Stimulated activated CD8-positive, alpha-beta memory T cell treated with anti-CD3 and anti-CD28 coated beads, Interleukin-4, amount 100 ng/mL, for 1 hour (primary cell): ENCODE measurements at regions not wholly inside any gene's neighbourhood (a gene's known extent, or its start where the extent isn't known, plus 50 kb on each side); places are given as distances from the start of the nearest gene placed in this dataset.
"Not testable (repeated sequence)": the region's sequence is repeated elsewhere in the genome, so short reads cannot be mapped to it uniquely, and the experiment has no call there.

ENCODE experiments used
- DNase-seq, 2 donors: peaks; one replicate each; pipeline ENCODE4 v3.0.0-alpha.2; 2020; ENCODE audit warnings: low read depth in 2 of 2, low spot score in 1 of 2

- DNase-seq: no peak
Measured at GRCh38 chr11:10973416-10973815, 115.6 kb upstream of the ZBED5 start.

DNA sequence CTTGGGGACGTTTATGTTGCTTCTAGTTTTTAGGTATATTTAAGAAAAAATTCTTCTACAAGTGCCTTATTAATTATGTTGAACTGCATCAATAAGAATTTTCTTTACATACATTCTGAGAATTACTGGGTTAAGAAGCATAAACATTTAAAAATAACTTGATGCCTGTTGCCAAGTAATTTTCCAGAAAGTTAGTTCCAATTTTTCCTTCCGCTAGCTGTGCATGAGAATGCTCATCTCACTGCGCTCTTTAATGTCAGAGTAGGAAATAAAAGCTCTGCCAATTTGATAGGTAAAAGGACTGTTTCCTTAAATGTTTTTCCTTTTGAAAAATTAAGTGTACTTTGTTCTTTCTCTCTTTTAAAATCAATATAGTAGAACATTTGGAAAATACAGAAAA is 113.1 kb upstream of the ZBED5 start:
- no peak for DNase-seq

DNA sequence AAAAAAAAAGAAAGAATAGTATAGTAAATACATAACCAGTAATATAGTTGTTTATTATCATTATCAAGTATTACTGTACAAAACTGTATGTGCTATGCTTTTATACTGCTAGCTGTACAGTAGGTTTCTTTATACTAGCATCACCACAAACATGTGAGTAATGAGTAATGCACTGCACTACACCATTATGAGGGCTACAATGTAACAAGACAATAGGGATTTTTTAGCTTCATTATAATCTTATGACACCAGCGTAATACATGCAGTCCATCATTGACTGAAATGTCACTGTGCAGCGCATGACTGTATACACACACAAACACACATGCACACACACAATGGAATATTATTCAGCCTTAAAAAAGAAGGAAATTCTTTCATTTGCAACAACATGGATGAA is 111.5 kb upstream of the ZBED5 start:
- DNase-seq: no peak

DNA sequence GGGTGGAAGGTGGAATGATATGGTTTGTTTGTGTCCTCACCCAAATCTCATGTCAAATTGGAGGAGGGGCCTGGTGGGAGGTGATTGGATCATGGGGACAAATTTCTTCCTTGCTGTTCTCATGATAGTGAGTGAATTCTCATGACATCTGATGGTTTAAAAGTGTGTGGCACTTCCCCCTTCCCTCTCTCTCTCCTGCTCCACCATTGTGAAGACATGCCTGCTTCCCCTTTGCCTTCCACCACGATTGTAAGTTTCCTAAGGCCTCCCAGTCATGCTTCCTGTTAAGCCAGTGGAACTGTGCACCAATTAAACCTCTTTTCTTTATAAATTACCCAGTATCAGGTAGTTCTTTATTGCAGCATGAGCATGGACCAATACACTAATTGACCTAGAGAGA is 99.0 kb upstream of the ZBED5 start:
- not testable (repeated sequence) for DNase-seq

- DNase-seq: no peak
Measured at GRCh38 chr11:10955616-10956015, 97.8 kb upstream of the ZBED5 start.

DNA sequence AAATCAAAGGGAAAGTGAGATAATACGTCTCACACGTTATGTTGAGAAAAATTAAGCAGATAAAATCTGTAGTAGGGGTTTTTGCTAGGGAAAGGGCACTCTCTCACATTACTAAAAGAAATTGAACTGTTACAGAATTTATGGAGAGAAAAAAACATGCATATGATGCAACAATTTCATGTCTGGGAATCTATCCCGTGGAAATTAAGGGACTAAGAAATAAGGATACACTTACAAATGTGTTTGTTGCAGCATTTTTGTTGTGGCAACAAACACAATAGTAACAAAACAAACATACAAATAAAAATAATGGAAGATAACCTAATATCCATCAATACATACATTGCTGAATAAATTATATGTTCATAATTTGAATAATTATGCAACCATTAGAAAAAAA is 96.3 kb upstream of the ZBED5 start:
- no peak for DNase-seq

- DNase-seq: no peak
Measured at GRCh38 chr11:10952872-10953271, 95.0 kb upstream of the ZBED5 start.

DNA sequence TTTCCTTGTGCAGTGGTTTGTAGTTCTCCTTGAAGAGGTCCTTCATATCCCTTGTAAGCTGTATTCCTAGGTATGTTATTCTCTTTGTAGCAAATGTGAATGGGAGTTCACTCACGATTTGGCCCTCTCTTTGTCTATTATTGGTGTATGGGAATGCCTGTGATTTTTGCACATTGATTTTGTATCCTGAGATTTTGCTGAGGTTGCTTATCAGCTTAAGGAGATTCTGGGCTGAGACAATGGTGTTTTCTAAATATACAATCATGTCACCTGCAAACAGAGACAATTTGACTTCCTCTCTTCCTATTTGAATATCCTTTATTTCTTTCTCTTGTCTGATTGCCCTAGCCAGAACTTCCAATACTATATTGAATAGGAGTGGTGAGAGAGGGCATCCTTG is 90.1 kb upstream of the ZBED5 start:
- DNase-seq: not testable (repeated sequence)

DNA sequence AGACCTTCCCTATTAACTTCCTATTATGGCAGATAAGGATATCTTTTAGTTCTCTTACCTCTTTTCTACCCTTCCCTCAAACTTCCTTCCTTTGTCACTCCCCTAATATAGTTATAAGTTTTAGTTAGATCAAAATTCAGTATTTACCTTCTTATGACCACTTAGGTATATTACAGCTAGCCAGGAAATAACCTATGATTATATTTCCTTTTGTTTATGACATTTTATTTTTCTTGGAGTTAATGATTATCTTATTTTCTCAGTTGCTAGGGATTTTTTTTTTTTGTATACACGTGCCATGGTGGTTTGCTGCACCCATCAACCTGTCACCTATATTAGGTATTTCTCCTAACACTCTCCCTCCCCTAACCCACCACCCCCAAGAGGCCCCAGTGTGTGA is 88.2 kb upstream of the ZBED5 start:
- no peak for DNase-seq

DNA sequence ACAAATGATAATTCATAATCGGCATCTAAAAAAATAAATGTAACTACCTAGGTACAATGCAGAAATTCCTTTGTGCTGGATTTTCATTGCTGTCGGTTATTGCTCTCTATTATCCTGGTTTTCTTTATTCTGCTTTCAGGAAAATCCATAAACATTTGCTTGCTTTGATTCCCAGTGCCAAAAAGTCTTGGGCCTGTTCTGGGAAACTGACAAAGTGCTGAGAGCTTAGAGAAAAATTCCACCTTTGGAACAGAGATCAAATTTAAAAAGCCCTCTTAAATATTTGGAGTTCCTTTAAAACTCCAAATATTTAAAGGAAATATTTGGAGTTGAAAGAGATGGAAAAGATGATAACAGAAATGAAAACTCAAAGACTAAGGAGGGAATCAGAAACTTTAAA is 87.3 kb upstream of the ZBED5 start:
- no peak for DNase-seq

DNA sequence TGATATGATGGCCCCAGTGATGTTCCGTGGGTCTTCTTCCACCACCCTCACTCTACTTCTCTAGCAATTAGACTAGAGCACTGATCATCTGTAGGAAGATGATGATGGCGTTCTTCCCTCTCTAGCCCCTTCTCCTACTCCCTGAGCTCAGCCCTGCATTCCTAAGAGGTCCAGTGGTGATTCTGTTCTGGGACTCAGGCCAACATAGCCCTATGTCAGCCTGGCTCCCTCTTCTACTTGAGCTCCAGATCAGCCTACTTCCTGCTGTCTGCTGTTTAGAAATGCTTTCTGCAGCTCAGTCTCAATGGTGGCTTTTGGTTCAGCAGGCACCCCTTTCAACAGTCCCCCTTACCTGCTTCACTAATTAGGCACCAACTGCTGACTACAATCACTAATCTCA is 86.1 kb upstream of the ZBED5 start:
- DNase-seq: no peak

GRCh38 chr11:10942620-10943019 is 84.8 kb upstream of the ZBED5 start:
- no peak for DNase-seq

DNA sequence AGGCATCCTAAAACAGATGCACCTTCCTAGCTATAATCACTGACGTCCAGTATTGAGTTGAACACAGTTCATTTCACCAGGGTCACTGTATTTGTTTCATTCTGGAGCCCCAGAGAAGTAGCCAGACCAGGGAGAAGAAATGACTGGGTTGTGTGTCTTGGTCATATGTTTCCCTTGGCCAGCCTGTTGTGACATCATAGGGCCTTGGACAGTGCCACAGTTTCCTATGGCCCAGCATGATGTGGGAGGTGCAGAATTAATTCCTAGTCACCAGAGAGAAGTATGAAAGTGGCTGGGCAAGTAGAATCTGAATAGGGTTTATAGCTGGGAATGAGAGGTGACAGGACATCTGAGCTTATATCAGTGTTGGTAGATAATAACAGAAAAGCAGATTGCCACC is 84.0 kb upstream of the ZBED5 start:
- DNase-seq: no peak

DNA sequence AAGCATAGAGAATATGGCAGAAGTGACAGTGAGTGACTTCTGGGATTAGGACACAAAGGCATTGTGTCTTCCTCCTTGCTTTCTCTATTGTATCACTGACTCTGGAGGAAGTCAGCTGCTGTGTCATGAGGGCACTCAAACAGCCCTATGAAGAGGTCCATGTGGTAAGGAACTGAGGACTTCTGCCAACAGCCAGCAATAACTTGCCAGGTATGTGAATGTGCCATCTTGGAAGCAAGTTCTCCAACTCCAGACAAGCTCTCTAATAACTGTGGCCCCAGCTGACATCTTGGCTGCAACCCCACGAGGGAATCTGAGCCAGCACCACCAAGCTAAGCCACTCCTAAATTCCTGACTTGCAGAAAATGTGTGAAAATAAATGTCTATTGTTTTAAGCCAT is 83.6 kb upstream of the ZBED5 start:
- no peak for DNase-seq

- DNase-seq: no peak
Measured at GRCh38 chr11:10938650-10939387, 81.0 kb upstream of the ZBED5 start.

GRCh38 chr11:10938231-10938630 is 80.4 kb upstream of the ZBED5 start:
- DNase-seq: no peak

GRCh38 chr11:10937385-10937771 is 79.5 kb upstream of the ZBED5 start:
- no peak for DNase-seq

DNA sequence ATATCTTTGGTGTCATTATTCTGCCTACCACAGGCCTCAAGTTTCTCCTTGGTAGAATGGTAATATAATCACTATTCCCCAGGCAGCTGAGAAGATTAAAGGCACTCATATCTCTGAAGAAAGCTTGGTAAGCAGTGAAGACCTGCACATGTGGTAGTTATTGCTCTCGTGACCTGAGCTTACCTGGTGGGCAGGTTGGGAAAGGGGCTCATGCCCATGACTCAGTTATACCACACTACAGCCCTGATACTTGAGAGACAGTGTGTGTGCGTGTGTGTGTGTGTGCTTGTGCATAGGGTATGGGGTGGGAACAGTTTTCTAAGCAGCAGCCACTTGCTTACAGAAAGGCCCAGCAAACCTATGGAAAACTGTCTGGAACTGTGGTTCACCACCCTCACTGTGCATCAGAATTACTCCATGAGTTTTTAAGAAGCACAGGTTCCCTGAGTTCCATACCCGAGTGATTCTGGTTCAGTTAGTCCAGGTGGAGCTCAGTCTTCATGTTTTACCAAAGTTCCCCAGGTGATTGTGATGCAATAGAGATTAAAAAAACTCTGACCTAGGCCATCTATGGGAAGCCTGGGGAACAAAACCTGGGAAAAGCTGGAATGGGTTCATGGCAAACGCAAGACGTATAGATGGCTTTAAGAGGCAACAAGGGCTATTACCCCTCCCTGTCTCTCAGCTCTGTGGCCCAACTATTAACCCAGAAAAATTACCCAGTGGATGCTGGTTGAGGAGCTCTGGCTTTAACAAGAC is 79.0 kb upstream of the ZBED5 start:
- DNase-seq: no peak

GRCh38 chr11:10935015-10935559 is 77.2 kb upstream of the ZBED5 start:
- no peak for DNase-seq

DNA sequence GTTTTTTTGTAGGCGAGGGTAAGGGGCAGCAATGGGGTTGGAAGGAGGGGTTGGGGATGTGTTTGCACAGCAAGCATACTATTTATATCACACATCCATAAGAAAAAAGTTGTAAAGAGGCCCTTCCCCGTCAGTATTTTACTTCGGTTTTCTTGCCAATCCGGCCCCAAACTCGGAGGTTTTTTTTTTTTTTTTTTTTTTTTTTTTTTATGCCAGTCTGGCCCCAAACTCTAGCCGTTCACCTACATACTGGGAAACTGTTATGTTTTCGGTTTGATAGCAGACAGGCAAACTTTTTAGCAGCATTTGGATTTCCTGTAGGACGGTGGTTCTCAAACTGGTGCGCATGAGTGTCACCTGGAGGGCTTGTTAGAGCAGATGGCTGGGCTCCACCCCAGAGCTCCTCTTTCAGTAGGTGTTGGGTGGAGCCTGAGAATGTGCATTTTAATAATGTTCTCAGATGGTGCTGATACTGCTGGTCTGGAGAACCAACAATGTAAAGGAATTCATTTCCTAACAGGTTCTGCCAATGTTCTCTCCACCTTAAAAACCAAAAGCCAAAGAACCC is 76.5 kb upstream of the ZBED5 start:
- DNase-seq: no peak

- DNase-seq: peak; percentile 46 to 69
Measured at GRCh38 chr11:10933455-10934292, 75.8 kb upstream of the ZBED5 start.
